GM23248 (cell line): ENCODE measurements at regions not wholly inside any gene's neighbourhood (a gene's known extent, or its start where the extent isn't known, plus 50 kb on each side); places are given as distances from the start of the nearest gene placed in this dataset.
"Not testable (repeated sequence)": the region's sequence is repeated elsewhere in the genome, so short reads cannot be mapped to it uniquely, and the experiment has no call there.

ENCODE experiments used
- DNase-seq: peaks from one replicate; pipeline ENCODE4 v3.0.0-alpha.2; 2015
- H2AFZ ChIP-seq: fragments of 200-600 bp; sonication (generic); 2 replicates; pipeline ENCODE4 v1.6.1; 2016; ENCODE audit warnings: antibody characterized with exemption
- H3F3A ChIP-seq: fragments of 200-600 bp; sonication (generic); 2 replicates; pipeline ENCODE4 v1.6.1; 2016; ENCODE audit warnings: mild to moderate bottlenecking, antibody characterized with exemption, mixed run types; ENCODE audit not compliant: insufficient read depth
- H3K27ac ChIP-seq: fragments of 200-600 bp; sonication (generic); 2 replicates; pipeline ENCODE4 v1.5.1; 2016; ENCODE audit warnings: mild to moderate bottlenecking
- H3K27me3 ChIP-seq: fragments of 200-600 bp; sonication (generic); replicated peaks from 2 replicates; pipeline ENCODE4 v1.6.1; 2016; ENCODE audit warnings: mild to moderate bottlenecking; ENCODE audit not compliant: insufficient read depth
- H3K36me3 ChIP-seq: fragments of 200-600 bp; sonication (generic); 2 replicates; pipeline ENCODE4 v1.6.1; 2016; ENCODE audit warnings: low read depth, mild to moderate bottlenecking
- H3K4me1 ChIP-seq: fragments of 200-600 bp; sonication (generic); 2 replicates; pipeline ENCODE4 v1.6.1; 2016; ENCODE audit warnings: mild to moderate bottlenecking; ENCODE audit not compliant: insufficient read depth
- H3K4me2 ChIP-seq: fragments of 200-600 bp; sonication (generic); one replicate; pipeline ENCODE4 v1.6.1; 2016; ENCODE audit warnings: mild to moderate bottlenecking; ENCODE audit not compliant: unreplicated experiment
- H3K4me3 ChIP-seq: fragments of 200-600 bp; sonication (generic); 2 replicates; pipeline ENCODE4 v1.5.1; 2016; ENCODE audit warnings: mild to moderate bottlenecking
- H3K79me2 ChIP-seq: fragments of 200-600 bp; sonication (generic); 2 replicates; pipeline ENCODE4 v1.6.1; 2016; ENCODE audit warnings: mild to moderate bottlenecking; ENCODE audit not compliant: insufficient read depth
- H3K9ac ChIP-seq: fragments of 200-600 bp; sonication (generic); 2 replicates; pipeline ENCODE4 v1.6.1; 2016; ENCODE audit warnings: mild to moderate bottlenecking
- H3K9me2 ChIP-seq: fragments of 200-600 bp; sonication (generic); 2 replicates; pipeline ENCODE4 v1.6.1; 2016; ENCODE audit warnings: mixed run types, mild to moderate bottlenecking, moderate library complexity; ENCODE audit not compliant: insufficient read depth
- H3K9me3 ChIP-seq: fragments of 200-600 bp; sonication (generic); one replicate; pipeline ENCODE4 v1.6.1; 2017; ENCODE audit warnings: low read depth
- H4K20me1 ChIP-seq: fragments of 200-600 bp; sonication (generic); 2 replicates; pipeline ENCODE4 v1.6.0; 2016; ENCODE audit not compliant: insufficient read depth
- EZH2 ChIP-seq: fragments of 200-600 bp; sonication (generic); IDR thresholded peaks from 2 replicates; pipeline ENCODE4 v1.6.1; 2018; ENCODE audit warnings: antibody characterized with exemption, mild to moderate bottlenecking; ENCODE audit not compliant: insufficient read depth, poor library complexity, severe bottlenecking
- EZH2phosphoT487 ChIP-seq: fragments of 200-600 bp; sonication (generic); IDR thresholded peaks from 2 replicates; pipeline ENCODE4 v1.6.1; 2018; ENCODE audit warnings: antibody characterized with exemption, moderate library complexity, mild to moderate bottlenecking, low read depth; ENCODE audit not compliant: insufficient read depth
- WGBS, 2 experiments: methylation state at CpG; one replicate each; pipeline ENCODE4 v1.1.6; 2015 to 2017; ENCODE audit warnings: low lambda C conversion rate in 2 of 2, low coverage in 1 of 2; ENCODE audit errors: missing lambda C conversion rate in 2 of 2; 5-methylcytosine and 5-hydroxymethylcytosine counted together
- in situ Hi-C: fragments of 300-500 bp; cut with MboI; formaldehyde crosslinking; loops from 2 replicates; pipeline ENCODE4 v1.15.0; 2020

- Histone ChIP-seq H3K4me2 (no peak overlapping the region), H3K4me3 (no peak overlapping the region), H3F3A (peaks cover 6% of the 10 kb centered on the region; the same call in 1 of the 2 replicates), H3K27ac (no peak overlapping the region), H3K9ac (no peak overlapping the region), H3K4me1 (0 out of 2 replicates have a peak, but pooled peaks cover 7% of the 10 kb centered on the region), H3K9me3 (no peaks in the 10 kb centered on the region), H4K20me1 (no peaks in the 10 kb centered on the region), H2AFZ (no peak overlapping the region), H3K79me2 (no peaks in the 10 kb centered on the region), H3K27me3 (no peaks in the 10 kb centered on the region), H3K36me3 (no peaks in the 10 kb centered on the region), H3K9me2 (no peaks in the 10 kb centered on the region; the same call in 1 of the 2 replicates)
- 96 to 98% methylated on average over 4 of the region's 4 CpGs for WGBS, 2 experiments
- no peak for DNase-seq
- TF ChIP-seq EZH2 (no peak), EZH2phosphoT487 (no peak)
- in situ Hi-C loops: no loop called here
These were observed 118.4 kb upstream of the NR3C1 start for GRCh38 chr5:143521846-143522400.

GRCh38 chr5:143521141-143521540 is 117.7 kb upstream of the NR3C1 start:
- WGBS, 2 experiments: 76 to 83% methylated on average over 4 of the region's 4 CpGs
- H3K4me3 ChIP-seq: no peak overlapping the region
- TF ChIP-seq EZH2 (no peak), EZH2phosphoT487 (no peak)
- 0 out of 2 replicates have a peak, but pooled peaks cover 7% of the 10 kb centered on the region for H3K4me1 ChIP-seq
- no peaks in the 10 kb centered on the region for H3K79me2 ChIP-seq
- H3K27ac ChIP-seq: no peak overlapping the region
- peaks cover 6% of the 10 kb centered on the region; the same call in 1 of the 2 replicates for H3F3A ChIP-seq
- in situ Hi-C loops: no loop called here
- no peak for DNase-seq
- no peaks in the 10 kb centered on the region for H3K9me3 ChIP-seq
- no peaks in the 10 kb centered on the region for H3K36me3 ChIP-seq
- no peaks in the 10 kb centered on the region; the same call in 1 of the 2 replicates for H3K9me2 ChIP-seq
- H2AFZ ChIP-seq: no peak overlapping the region
- H3K4me2 ChIP-seq: no peak overlapping the region
- no peaks in the 10 kb centered on the region for H4K20me1 ChIP-seq
- no peak overlapping the region for H3K9ac ChIP-seq
- H3K27me3 ChIP-seq: no peaks in the 10 kb centered on the region

- H3K36me3 ChIP-seq, H3K9me2 ChIP-seq, H3K27me3 ChIP-seq, H3K9ac ChIP-seq, H3K27ac ChIP-seq, H3K4me1 ChIP-seq, H4K20me1 ChIP-seq, DNase-seq, H3F3A ChIP-seq, in situ Hi-C loops, H3K79me2 ChIP-seq, H3K9me3 ChIP-seq, H3K4me3 ChIP-seq, H3K4me2 ChIP-seq, H2AFZ ChIP-seq: not testable (repeated sequence)
- 76 to 84% methylated on average over 2 of the region's 2 CpGs for WGBS, 2 experiments
These were observed 115.7 kb upstream of the NR3C1 start for GRCh38 chr5:143519215-143519614.

DNA sequence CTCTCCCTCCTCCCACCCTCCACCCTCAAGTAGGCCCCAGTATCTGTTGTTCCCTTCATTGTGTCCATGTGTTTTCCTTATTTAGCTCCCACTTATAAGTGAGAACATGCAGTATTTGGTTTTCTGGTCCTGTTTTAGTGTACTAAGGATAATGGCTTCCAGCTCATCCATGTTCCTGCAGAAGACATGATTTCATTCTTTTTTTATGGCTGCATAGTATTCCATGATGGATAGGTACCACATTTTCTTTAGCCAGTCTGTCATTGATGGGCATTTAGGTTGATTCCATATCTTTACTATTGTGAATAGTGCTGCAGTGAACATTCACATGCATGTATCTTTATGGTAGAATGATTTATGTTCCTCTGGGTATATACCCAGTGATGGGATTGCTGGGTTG is 114.3 kb upstream of the NR3C1 start:
- H3K9me3 ChIP-seq: not testable (repeated sequence)

DNA sequence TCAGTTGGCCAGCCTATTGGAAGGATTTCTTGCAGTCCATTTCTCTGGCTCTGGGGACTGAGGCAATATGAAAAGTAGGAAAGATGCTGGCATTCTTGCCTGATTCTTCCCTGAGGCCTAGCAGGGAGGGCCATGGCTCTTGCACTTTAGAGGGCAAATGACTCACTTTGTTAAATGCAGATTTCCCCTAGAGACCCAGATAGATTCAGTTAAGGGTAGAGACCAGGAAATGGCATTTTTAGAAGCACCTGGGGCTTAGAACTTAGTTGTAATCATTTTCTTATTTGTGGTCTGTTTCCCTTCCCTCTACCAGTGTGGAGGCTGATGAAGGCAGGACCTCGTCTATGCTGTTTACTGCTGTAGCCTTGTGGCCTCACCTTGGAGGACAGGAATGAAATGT is 112.8 kb upstream of the NR3C1 start:
- no peaks in the 10 kb centered on the region for H3K79me2 ChIP-seq
- WGBS, 2 experiments: 100% methylated on average over 1 of the region's 1 CpG
- H3K9me3 ChIP-seq: no peaks in the 10 kb centered on the region
- H3K27ac ChIP-seq: no peak overlapping the region
- no peak overlapping the region for H3K9ac ChIP-seq
- TF ChIP-seq EZH2phosphoT487 (no peak), EZH2 (no peak)
- no peak overlapping the region for H3K4me2 ChIP-seq
- H2AFZ ChIP-seq: no peak overlapping the region
- no peak for DNase-seq
- H3K9me2 ChIP-seq: no peaks in the 10 kb centered on the region; the same call in 1 of the 2 replicates
- H3K36me3 ChIP-seq: no peaks in the 10 kb centered on the region
- H4K20me1 ChIP-seq: no peaks in the 10 kb centered on the region
- H3K27me3 ChIP-seq: no peaks in the 10 kb centered on the region
- peaks cover 11% of the 10 kb centered on the region; the same call in 1 of the 2 replicates for H3K4me1 ChIP-seq
- no peaks in the 10 kb centered on the region for H3F3A ChIP-seq
- in situ Hi-C loops: no loop called here
- H3K4me3 ChIP-seq: no peak overlapping the region

More for the DNA sequence above, 114.3 kb upstream of the NR3C1 start:
- H3K79me2 ChIP-seq, in situ Hi-C loops, H3K4me2 ChIP-seq, H3K27me3 ChIP-seq, H3K9ac ChIP-seq, H3K36me3 ChIP-seq, H3K4me3 ChIP-seq, H3K4me1 ChIP-seq, H4K20me1 ChIP-seq, H2AFZ ChIP-seq, H3F3A ChIP-seq, H3K9me2 ChIP-seq, H3K27ac ChIP-seq, DNase-seq: not testable (repeated sequence)
